GM18508 (cell line): ENCODE measurements at regions not wholly inside any gene's neighbourhood (a gene's known extent, or its start where the extent isn't known, plus 50 kb on each side); places are given as distances from the start of the nearest gene placed in this dataset.
"Not testable (repeated sequence)": the region's sequence is repeated elsewhere in the genome, so short reads cannot be mapped to it uniquely, and the experiment has no call there.

Experiments used
- ATAC-seq: cut with Tn5 transposase; IDR thresholded peaks from one replicate; pipeline ENCODE4 v1.9.1; 2021; ENCODE audit warnings: moderate number of reproducible peaks; ENCODE audit not compliant: insufficient read depth, unreplicated experiment

- no peak for ATAC-seq
Observed at GRCh38 chr1:148386617-148387016, 96.5 kb downstream of the PPIAL4G start.

- not testable (repeated sequence) for ATAC-seq
Observed at GRCh38 chr1:148386031-148386398, 97.1 kb downstream of the PPIAL4G start.

- ATAC-seq = no peak
Observed at GRCh38 chr1:148385371-148386030, 97.6 kb downstream of the PPIAL4G start.

- no peak for ATAC-seq
Observed at GRCh38 chr1:148383966-148384365, 99.1 kb downstream of the PPIAL4G start.

GRCh38 chr1:148379697-148380096, 103.4 kb downstream of the PPIAL4G start:
- ATAC-seq = no peak

- ATAC-seq = no peak
Observed at GRCh38 chr1:148379170-148379500, 104.0 kb downstream of the PPIAL4G start.

GRCh38 chr1:148377992-148378391, 105.1 kb downstream of the PPIAL4G start:
- not testable (repeated sequence) for ATAC-seq

GRCh38 chr1:148377045-148377444, 106.1 kb downstream of the PPIAL4G start:
- not testable (repeated sequence) for ATAC-seq

GRCh38 chr1:148374101-148374500, 109.0 kb downstream of the PPIAL4G start:
- no peak for ATAC-seq

GRCh38 chr1:148373192-148373925, 109.7 kb downstream of the PPIAL4G start:
- no peak for ATAC-seq

GRCh38 chr1:148372731-148373130, 110.4 kb downstream of the PPIAL4G start:
- ATAC-seq = no peak

GRCh38 chr1:148372051-148372726, 110.9 kb downstream of the PPIAL4G start:
- ATAC-seq = not testable (repeated sequence)

GRCh38 chr1:148371551-148371994, 111.5 kb downstream of the PPIAL4G start:
- not testable (repeated sequence) for ATAC-seq

- not testable (repeated sequence) for ATAC-seq
Observed at GRCh38 chr1:148370661-148371060, 112.4 kb downstream of the PPIAL4G start.

GRCh38 chr1:148367596-148367995, 115.5 kb downstream of the PPIAL4G start:
- ATAC-seq = no peak

GRCh38 chr1:148366136-148366753, 116.9 kb downstream of the PPIAL4G start:
- not testable (repeated sequence) for ATAC-seq

GRCh38 chr1:148365151-148365550, 118.0 kb downstream of the PPIAL4G start:
- ATAC-seq = not testable (repeated sequence)

- ATAC-seq = not testable (repeated sequence)
Observed at GRCh38 chr1:148363979-148364378, 119.1 kb downstream of the PPIAL4G start.

GRCh38 chr1:148363439-148363810, 119.7 kb downstream of the PPIAL4G start:
- ATAC-seq = no peak

- ATAC-seq = no peak
Observed at GRCh38 chr1:148362626-148363438, 120.3 kb downstream of the PPIAL4G start.
